ENCODE measurements at regions not wholly inside any gene's neighbourhood (a gene's known extent, or its start where the extent isn't known, plus 50 kb on each side); places are given as distances from the start of the nearest gene placed in this dataset.
A peak's percentile ranks its signal among the peaks of the same experiment; 100 is the strongest.

DNA sequence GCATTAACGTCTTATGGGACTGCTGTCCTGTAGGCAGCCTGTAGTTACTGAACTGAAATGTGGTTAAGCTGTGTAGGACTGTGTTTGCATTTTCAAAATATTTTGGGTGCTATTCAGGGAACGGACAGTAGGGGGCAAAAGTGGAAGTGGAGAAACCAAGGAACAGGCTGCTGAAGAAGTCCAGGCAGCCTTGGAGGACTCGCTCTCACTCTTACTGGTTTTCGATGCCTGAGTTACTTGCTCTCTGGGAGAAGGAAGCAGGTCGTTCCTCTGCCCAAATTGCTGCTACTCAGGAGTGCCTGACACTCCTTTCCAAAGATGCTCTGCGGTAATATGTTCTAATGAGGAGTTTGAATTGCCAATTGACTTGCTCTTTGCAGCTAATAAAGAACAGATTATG, 64.5 kb upstream of the RBFOX1 start:
- TF ChIP-seq, protein P1, sequence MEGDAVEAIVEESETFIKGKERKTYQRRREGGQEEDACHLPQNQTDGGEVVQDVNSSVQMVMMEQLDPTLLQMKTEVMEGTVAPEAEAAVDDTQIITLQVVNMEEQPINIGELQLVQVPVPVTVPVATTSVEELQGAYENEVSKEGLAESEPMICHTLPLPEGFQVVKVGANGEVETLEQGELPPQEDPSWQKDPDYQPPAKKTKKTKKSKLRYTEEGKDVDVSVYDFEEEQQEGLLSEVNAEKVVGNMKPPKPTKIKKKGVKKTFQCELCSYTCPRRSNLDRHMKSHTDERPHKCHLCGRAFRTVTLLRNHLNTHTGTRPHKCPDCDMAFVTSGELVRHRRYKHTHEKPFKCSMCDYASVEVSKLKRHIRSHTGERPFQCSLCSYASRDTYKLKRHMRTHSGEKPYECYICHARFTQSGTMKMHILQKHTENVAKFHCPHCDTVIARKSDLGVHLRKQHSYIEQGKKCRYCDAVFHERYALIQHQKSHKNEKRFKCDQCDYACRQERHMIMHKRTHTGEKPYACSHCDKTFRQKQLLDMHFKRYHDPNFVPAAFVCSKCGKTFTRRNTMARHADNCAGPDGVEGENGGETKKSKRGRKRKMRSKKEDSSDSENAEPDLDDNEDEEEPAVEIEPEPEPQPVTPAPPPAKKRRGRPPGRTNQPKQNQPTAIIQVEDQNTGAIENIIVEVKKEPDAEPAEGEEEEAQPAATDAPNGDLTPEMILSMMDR (IDR thresholded peaks at IDR 0.05; ENCODE audit: insufficient read depth, low read length, poor library complexity, severe bottlenecking), result peak; percentile 28
- no peak for TF ChIP-seq EZH2phosphoT487 (conservative IDR thresholded peaks at IDR 0.05; ENCODE audit: low read length)

Data from SU-DHL-6 (cell line).